ENCODE measurements at regions not wholly inside any gene's neighbourhood (a gene's known extent, or its start where the extent isn't known, plus 50 kb on each side); places are given as distances from the start of the nearest gene placed in this dataset.

- TF ChIP-seq REST (IDR thresholded peaks at IDR 0.05; ENCODE audit: insufficient read depth in 1 of 2, low read depth in 2 of 2, low read length in 2 of 2), result no peak
- no peak for TF ChIP-seq POLR2AphosphoS5 (IDR thresholded peaks at IDR 0.05; ENCODE audit: low read depth, low read length)
Observed at GRCh38 chr2:120422465-120423160, 76.7 kb downstream of the INHBB start.

Measured in PFSK-1 (cell line).